Erythroblast (primary cell): ENCODE measurements at regions not wholly inside any gene's neighbourhood (a gene's known extent, or its start where the extent isn't known, plus 50 kb on each side); places are given as distances from the start of the nearest gene placed in this dataset.

Experiments used
- GATA1 ChIP-seq: IDR thresholded peaks from 2 replicates; pipeline ENCODE4 v1.6.1; 2011; ENCODE audit warnings: low read depth, mild to moderate bottlenecking, control low read depth, low read length, moderate library complexity
- POLR2A ChIP-seq: IDR thresholded peaks from 2 replicates; pipeline ENCODE4 v1.6.1; 2011; ENCODE audit warnings: mild to moderate bottlenecking, low read length

DNA sequence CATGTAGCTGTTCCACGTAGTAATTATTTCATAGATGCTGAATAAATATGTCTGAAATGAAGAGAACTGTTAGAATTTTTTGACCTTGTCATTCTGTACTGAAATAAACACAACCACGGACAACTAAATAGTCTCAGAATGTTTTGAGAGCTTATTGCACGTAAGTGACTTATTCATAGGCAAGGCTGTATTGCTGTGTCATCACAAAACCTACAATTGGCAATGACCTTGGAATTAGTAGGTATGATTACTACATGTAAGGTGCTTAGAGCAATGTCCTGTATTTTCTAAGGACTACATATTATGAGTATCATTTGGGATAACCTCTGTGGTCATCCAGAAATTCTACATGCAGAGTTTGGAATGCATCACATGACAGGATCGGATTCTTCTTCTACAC lies 237.2 kb upstream of the PUDP start:
- TF ChIP-seq POLR2A (no peak), GATA1 (no peak)
